Neural progenitor cell (in vitro differentiated cells): ENCODE measurements at regions not wholly inside any gene's neighbourhood (a gene's known extent, or its start where the extent isn't known, plus 50 kb on each side); places are given as distances from the start of the nearest gene placed in this dataset.

Source experiments
- DNase-seq: peaks from one replicate; pipeline ENCODE4 v3.0.0-alpha.2; 2016; ENCODE audit warnings: low spot score
- H2AFZ ChIP-seq: fragments of 200-600 bp; sonication (generic); replicated peaks from 2 replicates; pipeline ENCODE4 v1.6.1; 2016; ENCODE audit warnings: antibody characterized with exemption
- H3F3A ChIP-seq: fragments of 200-600 bp; sonication (generic); 2 replicates; pipeline ENCODE4 v1.6.1; 2016; ENCODE audit warnings: antibody characterized with exemption, low read depth
- H3K27ac ChIP-seq: fragments of 200-600 bp; sonication (generic); 2 replicates; pipeline ENCODE4 v1.5.1; 2016; ENCODE audit warnings: mild to moderate bottlenecking
- H3K27me3 ChIP-seq: fragments of 200-600 bp; sonication (generic); 2 replicates; pipeline ENCODE4 v1.6.1; 2016; ENCODE audit warnings: mild to moderate bottlenecking, moderate library complexity
- H3K36me3 ChIP-seq: fragments of 200-600 bp; sonication (generic); 2 replicates; pipeline ENCODE4 v1.5.1; 2016
- H3K4me1 ChIP-seq: fragments of 200-600 bp; sonication (generic); 2 replicates; pipeline ENCODE4 v1.6.1; 2016; ENCODE audit warnings: mixed run types
- H3K4me2 ChIP-seq: fragments of 200-600 bp; sonication (generic); 2 replicates; pipeline ENCODE4 v1.6.1; 2016
- H3K4me3 ChIP-seq: fragments of 200-600 bp; sonication (generic); 2 replicates; pipeline ENCODE4 v1.5.1; 2016
- H3K79me2 ChIP-seq: fragments of 200-600 bp; sonication (generic); 2 replicates; pipeline ENCODE4 v1.6.1; 2016; ENCODE audit warnings: low read depth
- H3K9ac ChIP-seq: fragments of 200-600 bp; sonication (generic); 2 replicates; pipeline ENCODE4 v1.6.1; 2016
- H3K9me3 ChIP-seq: fragments of 200-600 bp; sonication (generic); 2 replicates; pipeline ENCODE4 v1.5.1; 2016; ENCODE audit warnings: low read depth
- H4K20me1 ChIP-seq: fragments of 200-600 bp; sonication (generic); 2 replicates; pipeline ENCODE4 v1.6.1; 2016; ENCODE audit warnings: low read depth
- H3K27ac Mint-ChIP-seq: 3 replicates; pipeline ENCODE4 v1.8.0; 2021; ENCODE audit warnings: mixed read lengths
- H3K27me3 Mint-ChIP-seq: 2 replicates; pipeline ENCODE4 v1.8.0; 2022; ENCODE audit warnings: low read depth, mild to moderate bottlenecking, inconsistent platforms, moderate library complexity, mixed read lengths; ENCODE audit not compliant: insufficient read depth
- H3K36me3 Mint-ChIP-seq: 3 replicates; pipeline ENCODE4 v1.8.0; 2021; ENCODE audit warnings: mixed read lengths
- H3K4me1 Mint-ChIP-seq: 3 replicates; pipeline ENCODE4 v1.8.0; 2021; ENCODE audit warnings: mixed read lengths
- H3K4me3 Mint-ChIP-seq: 3 replicates; pipeline ENCODE4 v1.8.0; 2021; ENCODE audit warnings: mild to moderate bottlenecking, moderate library complexity, mixed read lengths
- H3K9me3 Mint-ChIP-seq: 3 replicates; pipeline ENCODE4 v1.8.0; 2020; ENCODE audit warnings: mixed read lengths
- EZH2 ChIP-seq: fragments of 200-600 bp; sonication (generic); IDR thresholded peaks from 2 replicates; pipeline ENCODE4 v1.6.1; 2017; ENCODE audit warnings: antibody characterized with exemption, mild to moderate bottlenecking, moderate library complexity
- EZH2phosphoT487 ChIP-seq: fragments of 200-600 bp; sonication (generic); IDR thresholded peaks from 2 replicates; pipeline ENCODE4 v1.6.1; 2017; ENCODE audit warnings: antibody characterized with exemption
- TF ChIP-seq, protein P1 (sequence below): fragments of 200-600 bp; sonication (generic); IDR thresholded peaks from 2 replicates; pipeline ENCODE4 v1.5.1; 2017; ENCODE audit warnings: antibody characterized with exemption, mild to moderate bottlenecking

DNA sequence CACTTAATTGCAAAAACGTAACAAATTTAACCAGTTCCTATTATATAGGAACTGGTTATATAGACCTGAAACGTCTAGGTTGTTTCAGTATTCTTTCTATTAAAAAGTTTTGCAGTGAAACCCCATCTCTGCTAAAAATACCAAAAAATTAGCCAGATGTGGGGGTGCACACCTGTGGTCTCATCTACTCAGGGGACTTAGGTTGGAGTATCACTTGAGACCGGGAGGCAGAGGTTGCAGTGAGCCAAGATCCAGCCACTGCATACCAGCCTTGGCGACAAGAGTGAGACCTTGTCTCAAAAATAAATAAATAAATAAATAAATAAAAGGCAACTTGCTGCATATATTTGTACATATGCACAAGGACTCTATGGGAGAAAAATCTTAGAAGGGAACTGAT, 387.0 kb downstream of the TUSC7 start:
- Mint-ChIP-seq H3K27ac (no peak overlapping the region), H3K4me1 (no peaks in the 10 kb centered on the region)

DNA sequence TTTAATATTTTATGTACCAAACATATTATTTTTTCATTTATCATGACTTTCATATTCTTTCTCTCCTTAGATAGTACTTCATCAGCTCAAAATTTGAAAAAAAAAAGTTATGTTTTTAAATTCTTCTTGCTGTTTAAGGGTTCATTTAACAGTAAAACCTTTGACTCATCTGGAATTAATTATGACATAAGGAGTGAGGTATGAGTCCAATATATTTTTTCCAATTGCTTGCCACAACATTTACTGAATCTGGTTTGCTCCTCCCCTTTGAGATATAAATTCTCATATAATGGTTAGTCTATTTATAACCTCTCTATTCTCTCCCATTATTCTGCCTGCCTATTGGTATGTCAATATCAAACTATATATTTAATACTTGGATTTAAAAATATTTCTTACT, 387.8 kb downstream of the TUSC7 start:
- no peaks in the 10 kb centered on the region for H3K36me3 ChIP-seq
- H3K36me3 Mint-ChIP-seq: no peaks in the 10 kb centered on the region
- H3K4me2 ChIP-seq: no peak overlapping the region
- DNase-seq: no peak
- H3K27me3 Mint-ChIP-seq: no peaks in the 10 kb centered on the region
- H3K79me2 ChIP-seq: no peaks in the 10 kb centered on the region
- no peak overlapping the region for H3K9ac ChIP-seq
- TF ChIP-seq, protein P1, sequence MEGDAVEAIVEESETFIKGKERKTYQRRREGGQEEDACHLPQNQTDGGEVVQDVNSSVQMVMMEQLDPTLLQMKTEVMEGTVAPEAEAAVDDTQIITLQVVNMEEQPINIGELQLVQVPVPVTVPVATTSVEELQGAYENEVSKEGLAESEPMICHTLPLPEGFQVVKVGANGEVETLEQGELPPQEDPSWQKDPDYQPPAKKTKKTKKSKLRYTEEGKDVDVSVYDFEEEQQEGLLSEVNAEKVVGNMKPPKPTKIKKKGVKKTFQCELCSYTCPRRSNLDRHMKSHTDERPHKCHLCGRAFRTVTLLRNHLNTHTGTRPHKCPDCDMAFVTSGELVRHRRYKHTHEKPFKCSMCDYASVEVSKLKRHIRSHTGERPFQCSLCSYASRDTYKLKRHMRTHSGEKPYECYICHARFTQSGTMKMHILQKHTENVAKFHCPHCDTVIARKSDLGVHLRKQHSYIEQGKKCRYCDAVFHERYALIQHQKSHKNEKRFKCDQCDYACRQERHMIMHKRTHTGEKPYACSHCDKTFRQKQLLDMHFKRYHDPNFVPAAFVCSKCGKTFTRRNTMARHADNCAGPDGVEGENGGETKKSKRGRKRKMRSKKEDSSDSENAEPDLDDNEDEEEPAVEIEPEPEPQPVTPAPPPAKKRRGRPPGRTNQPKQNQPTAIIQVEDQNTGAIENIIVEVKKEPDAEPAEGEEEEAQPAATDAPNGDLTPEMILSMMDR: no peak
- no peak for TF ChIP-seq EZH2
- no peak for TF ChIP-seq EZH2phosphoT487
- H3K27me3 ChIP-seq: no peaks in the 10 kb centered on the region
- no peaks in the 10 kb centered on the region for H4K20me1 ChIP-seq
- no peak overlapping the region for H3K27ac ChIP-seq
- no peaks in the 10 kb centered on the region for H3F3A ChIP-seq
- no peak overlapping the region for H3K4me3 Mint-ChIP-seq
- H3K4me3 ChIP-seq: no peak overlapping the region
- H3K9me3 Mint-ChIP-seq: no peaks in the 10 kb centered on the region
- H3K4me1 Mint-ChIP-seq: no peaks in the 10 kb centered on the region
- H3K9me3 ChIP-seq: no peaks in the 10 kb centered on the region
- no peak overlapping the region for H2AFZ ChIP-seq
- no peaks in the 10 kb centered on the region for H3K4me1 ChIP-seq
- H3K27ac Mint-ChIP-seq: no peak overlapping the region

More for the DNA sequence above, 387.0 kb downstream of the TUSC7 start:
- H3K4me3 Mint-ChIP-seq: no peak overlapping the region
- no peaks in the 10 kb centered on the region for H3K27me3 Mint-ChIP-seq
- Histone ChIP-seq H3K27me3 (no peaks in the 10 kb centered on the region), H3K4me3 (no peak overlapping the region), H3K9ac (no peak overlapping the region), H4K20me1 (no peaks in the 10 kb centered on the region), H3K4me1 (no peaks in the 10 kb centered on the region), H3F3A (no peaks in the 10 kb centered on the region), H2AFZ (no peak overlapping the region), H3K27ac (no peak overlapping the region), H3K4me2 (no peak overlapping the region), H3K79me2 (no peaks in the 10 kb centered on the region), H3K36me3 (no peaks in the 10 kb centered on the region), H3K9me3 (no peaks in the 10 kb centered on the region)
- DNase-seq: no peak
- TF ChIP-seq, protein P1: no peak
- TF ChIP-seq EZH2phosphoT487 (no peak), EZH2 (no peak)
- H3K9me3 Mint-ChIP-seq: no peaks in the 10 kb centered on the region
- no peaks in the 10 kb centered on the region for H3K36me3 Mint-ChIP-seq

DNA sequence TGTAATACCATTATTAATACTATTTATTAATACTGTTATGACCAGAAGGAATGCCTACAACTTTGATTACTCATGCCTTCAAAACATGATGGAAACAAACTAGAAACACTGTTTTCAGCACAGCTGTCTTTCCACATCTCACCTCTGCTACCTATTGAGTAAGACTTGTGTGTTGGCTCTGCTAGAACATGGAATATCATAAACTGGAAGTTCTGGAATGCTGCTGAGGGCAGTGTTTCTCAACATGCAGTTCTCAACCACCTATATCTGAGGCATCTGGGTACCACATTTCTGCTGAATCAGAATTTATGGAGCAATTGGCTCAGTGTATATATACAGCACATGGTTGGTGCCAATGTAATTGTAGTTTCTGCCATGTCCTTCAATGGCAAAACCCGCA, 392.1 kb downstream of the TUSC7 start:
- Histone ChIP-seq H3K27me3 (no peaks in the 10 kb centered on the region), H3K9me3 (no peaks in the 10 kb centered on the region), H3F3A (no peaks in the 10 kb centered on the region), H4K20me1 (no peaks in the 10 kb centered on the region), H2AFZ (no peak overlapping the region), H3K4me1 (peaks cover 13% of the 10 kb centered on the region), H3K36me3 (no peaks in the 10 kb centered on the region), H3K4me3 (no peak overlapping the region), H3K27ac (no peak overlapping the region), H3K9ac (no peak overlapping the region), H3K79me2 (no peaks in the 10 kb centered on the region), H3K4me2 (no peak overlapping the region)
- no peak for DNase-seq
- TF ChIP-seq, protein P1: no peak
- no peak for TF ChIP-seq EZH2
- no peak for TF ChIP-seq EZH2phosphoT487
- Mint-ChIP-seq H3K4me1 (peaks cover 10% of the 10 kb centered on the region), H3K27ac (no peak overlapping the region), H3K36me3 (no peaks in the 10 kb centered on the region), H3K27me3 (no peaks in the 10 kb centered on the region), H3K4me3 (no peak overlapping the region), H3K9me3 (no peaks in the 10 kb centered on the region)
